SIG-M5 treated with dmso at 0.1 percent for 504 hours (cell line): ENCODE measurements at regions not wholly inside any gene's neighbourhood (a gene's known extent, or its start where the extent isn't known, plus 50 kb on each side); places are given as distances from the start of the nearest gene placed in this dataset.

Experiments used
- DNase-seq: peaks from one replicate; lab custom pipeline; 2025; ENCODE audit not compliant: unreplicated experiment; lab: John Stamatoyannopoulos, UW

DNA sequence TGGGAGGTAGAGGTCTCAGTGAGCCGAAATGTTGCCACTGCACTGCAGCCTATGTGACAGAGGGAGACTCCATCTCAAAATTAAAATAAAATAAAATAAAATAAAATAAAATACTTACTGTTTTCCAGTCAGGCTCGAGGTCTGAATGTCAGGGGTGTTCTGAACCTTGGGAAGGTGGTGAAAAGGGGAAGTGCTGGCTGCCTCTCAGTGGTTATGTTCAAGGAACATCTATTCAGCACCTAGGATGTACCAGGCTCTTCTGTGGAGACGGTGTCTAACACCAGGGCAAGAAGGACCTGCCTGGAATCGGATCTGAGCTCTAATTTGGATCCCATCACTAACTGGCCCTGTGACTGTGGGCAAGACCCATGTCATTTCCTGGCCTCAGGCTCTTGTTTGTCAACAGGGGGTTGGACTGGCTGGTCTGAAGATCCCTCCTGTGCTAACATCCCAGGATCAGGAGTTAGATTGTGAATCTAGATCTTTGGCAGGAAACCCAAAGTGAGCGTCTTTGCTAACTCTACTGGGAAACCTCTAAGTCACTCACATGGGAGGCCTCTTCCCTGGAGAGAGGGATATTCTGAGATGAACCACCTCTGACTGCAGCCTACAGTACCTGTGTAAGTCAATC lies 63.4 kb upstream of the SIRPG start:
- no peak for DNase-seq

DNA sequence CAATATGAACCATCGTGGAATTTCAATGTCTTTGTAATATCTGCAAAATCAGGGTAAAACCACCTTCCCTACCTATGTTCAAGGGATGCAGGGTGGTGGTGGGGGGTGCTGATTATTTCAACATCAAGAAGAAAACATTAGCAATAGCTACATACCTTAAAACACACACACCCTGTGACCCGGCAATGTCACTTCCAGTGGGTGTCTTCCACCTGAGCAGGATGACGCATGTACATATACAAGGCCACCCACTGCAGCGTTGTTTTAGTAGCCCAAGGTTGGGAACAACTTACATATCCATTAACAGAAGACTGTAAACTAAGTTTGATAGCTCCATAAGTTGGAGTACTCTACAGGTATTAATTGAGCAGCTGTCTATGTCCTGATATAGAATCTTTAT lies 62.6 kb upstream of the SIRPG start:
- DNase-seq: no peak

DNA sequence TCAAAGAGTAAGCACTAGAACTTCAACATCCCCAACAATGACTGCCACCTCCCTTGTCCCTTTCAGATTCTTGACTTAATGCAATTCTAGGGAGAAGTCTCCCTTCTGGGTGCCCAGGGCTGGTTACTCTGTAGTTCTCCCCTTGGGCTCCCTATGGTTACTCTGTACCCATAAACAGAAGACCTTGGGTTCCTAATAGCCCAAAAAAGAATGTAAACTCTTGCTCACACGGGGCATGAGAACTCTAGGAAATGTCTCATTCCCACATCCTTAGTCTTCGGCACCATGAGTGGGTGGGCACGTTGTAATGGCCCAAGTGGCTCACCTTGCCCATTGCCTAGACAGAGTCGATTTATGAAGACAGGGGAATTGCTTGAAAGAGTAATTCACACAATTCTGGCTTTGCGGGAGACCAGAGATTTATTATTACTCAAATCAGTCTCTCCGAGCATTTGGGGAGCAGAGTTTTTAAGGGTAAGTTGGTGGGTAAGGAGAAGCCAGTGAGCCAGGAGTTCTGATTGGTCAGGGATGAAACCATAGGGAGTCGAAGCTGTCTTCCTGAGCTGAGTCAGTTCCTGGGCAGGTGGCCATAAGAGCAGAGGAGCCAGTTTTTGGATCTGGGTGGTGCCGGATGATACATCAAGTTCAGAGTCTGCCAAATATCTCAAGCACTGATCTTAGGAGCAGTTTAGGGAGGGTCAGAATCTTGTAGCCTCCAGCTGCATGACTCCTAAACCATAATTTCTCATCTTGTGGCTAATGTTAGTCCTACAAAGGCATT lies 61.2 kb upstream of the SIRPG start:
- DNase-seq: no peak

DNA sequence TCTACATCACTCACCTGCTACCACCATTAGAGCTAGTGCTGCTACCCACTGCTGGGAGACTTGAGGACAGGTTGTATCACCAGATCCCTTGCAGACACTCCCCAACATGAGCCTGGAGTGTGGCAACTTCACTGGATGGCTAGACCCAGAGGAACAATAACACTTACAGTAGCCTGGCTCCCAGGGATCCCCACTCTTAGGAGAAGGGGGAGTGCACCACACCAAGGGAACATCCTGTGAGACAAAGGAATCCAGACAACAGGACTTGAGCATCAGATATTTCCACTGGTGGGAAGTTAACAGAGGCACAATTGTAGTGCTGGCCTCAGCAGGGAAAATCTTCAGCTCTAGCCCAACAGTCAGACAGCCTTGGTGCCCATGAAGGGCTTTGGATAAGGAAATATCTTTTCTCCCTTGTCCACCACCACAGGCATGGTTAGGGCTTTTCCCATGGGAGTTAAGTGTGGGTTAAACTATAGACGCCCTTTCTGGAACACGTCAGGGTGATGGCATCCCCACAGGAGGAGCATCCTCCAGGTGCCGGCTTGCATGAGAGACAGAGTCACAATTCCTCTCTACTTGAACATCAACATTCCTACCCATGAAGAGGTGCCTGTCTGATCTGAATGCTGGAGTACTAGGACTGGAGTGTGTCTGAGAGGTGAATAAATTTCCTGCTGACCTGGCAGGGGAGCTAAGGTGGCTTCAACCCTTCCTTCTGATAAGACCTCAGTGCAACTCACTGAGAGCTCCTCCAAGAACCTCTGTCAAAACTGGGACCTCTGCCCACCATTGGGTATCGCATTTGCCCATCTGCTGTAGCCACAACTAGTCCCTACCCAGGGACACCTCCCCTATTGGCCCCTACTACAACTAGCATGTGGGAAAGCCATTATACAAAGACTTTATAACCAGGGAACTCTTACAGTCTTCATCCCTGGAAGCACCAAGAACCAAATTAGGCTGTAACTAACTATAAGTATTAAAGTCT lies 55.4 kb upstream of the SIRPG start:
- DNase-seq: no peak

DNA sequence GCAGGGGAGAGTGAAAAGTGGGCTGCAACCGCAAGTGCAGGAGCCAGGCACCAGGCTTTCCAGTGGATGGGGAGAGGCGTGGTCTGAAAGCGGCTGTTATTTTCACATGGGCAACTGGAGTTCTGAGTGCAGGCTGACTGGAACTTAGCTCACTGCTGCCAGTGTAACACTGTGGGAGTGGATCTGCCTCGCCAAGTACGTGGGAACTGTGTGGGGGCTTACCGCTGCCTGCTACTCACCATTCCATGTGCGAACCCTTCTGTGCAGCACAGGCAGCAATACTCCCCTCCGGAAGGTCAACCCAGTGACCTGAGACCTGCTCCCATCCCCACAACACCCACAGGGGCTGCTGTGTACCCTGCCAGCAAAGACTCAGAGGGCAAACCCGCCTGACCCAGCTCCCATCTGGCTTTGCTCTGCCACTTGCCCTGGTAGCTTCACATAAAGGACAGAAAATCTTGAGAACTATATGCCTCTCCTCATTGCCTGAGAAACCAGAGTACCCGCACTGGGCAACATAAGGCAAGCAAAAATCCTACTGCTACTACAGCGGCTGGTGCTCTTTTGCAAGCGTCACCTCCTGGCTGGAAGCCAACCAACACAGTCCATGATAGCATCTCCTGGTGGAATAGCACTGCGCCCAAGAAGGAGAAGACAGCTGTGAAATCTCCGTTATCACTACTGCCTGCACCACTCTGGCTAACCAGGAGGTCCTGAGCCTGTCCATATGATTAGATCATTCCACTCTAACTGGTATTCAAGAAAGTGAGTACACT lies 54.4 kb upstream of the SIRPG start:
- no peak for DNase-seq

DNA sequence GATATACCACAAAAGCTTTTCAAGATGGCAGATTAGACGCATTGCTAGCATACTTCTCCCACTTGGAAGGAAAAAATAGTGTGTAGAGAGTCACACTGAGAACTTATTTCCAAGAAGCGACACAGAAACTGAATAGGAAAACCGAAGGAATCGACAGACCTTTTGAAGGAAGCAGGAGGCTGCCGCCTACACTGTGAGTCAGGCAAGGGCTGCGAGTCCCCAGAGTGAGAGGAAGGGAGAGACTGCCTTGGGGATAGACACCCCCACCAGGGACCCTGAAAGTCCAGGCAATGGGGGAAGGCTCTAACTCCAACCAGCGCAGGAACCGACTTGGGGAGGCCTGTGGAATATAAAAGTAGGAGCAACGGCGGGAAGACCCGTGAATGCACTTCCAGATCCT lies 53.7 kb upstream of the SIRPG start:
- no peak for DNase-seq

DNA sequence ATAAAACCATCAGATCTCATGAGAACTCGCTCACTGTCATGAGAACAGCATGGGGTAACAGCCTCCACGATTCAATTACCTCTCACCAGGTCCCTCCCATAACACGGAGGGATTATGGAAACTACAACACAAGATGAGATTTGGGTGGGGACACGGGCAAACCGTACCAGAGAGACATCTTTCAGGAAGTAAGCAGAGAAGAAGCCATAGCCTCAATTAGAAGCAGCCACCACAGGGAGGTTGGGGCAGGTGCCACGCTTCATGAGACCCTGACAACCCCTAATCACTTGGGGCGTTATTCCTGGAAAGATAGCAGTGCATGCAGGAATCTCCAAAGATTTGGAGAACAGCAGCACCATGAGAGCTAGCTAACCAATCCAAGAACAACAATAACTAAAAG lies 52.9 kb upstream of the SIRPG start:
- no peak for DNase-seq

DNA sequence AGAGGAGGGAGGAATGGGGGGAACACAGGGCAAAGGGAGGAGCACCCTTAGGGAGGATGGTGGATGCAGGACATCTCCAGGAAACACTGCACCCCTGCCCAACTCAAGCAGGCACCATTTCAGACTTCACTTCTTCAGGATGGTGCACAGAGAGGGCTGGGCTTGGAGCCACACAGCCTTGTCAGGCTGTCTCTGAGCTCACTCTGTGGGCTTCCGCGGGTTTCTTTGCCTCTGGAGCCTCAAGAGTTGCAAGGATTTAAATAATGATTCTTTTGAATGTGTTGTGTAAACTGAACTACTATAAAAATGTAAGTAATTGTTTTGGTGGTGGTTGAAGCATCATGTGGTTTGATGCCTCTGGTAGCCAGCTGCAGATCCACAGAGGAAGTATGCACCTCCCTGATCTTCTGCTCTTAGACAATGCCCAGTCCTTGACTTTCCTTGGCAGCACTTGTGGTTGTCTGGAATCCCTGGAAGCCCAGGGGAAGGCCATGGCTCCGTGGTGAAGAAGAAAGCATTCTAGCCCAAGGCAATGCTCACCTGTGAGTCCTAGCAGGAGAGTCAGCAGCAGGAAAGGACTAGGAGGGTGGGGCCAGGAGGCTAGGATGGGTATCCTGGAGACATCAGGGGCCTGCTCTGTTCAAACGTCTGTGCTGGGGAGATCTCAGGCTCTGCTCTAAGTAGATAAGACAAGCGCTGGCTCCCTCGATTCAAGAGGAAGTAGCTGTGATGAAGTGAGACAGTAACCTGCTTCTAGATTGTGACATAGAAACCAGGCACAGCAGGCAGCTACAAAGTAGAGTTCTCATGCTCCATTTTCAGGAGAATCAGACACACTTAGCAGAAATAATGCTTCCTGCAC lies 50.2 kb upstream of the SIRPG start:
- peak; percentile 76 for DNase-seq
